Neural cell (in vitro differentiated cells): ENCODE measurements at regions not wholly inside any gene's neighbourhood (a gene's known extent, or its start where the extent isn't known, plus 50 kb on each side); places are given as distances from the start of the nearest gene placed in this dataset.

Experiments
- EP300 ChIP-seq: fragments of 450-650 bp; conservative IDR thresholded peaks from 2 replicates; pipeline ENCODE4 v1.6.1; 2014; ENCODE audit warnings: antibody characterized with exemption, mild to moderate bottlenecking, moderate library complexity; ENCODE audit not compliant: poor library complexity, severe bottlenecking
- EZH2 ChIP-seq: fragments of 200-600, 300-800 bp; shearing (Covaris generic), sonication (generic); IDR thresholded peaks from 2 replicates; pipeline ENCODE4 v1.6.1; 2014; ENCODE audit warnings: antibody characterized with exemption, low read length, borderline replicate concordance, mild to moderate bottlenecking; ENCODE audit not compliant: insufficient read depth, poor library complexity, severe bottlenecking
- MXI1 ChIP-seq: fragments of 450-650 bp; conservative IDR thresholded peaks from 2 replicates; pipeline ENCODE4 v1.6.1; 2014; ENCODE audit warnings: antibody characterized with exemption, mild to moderate bottlenecking; ENCODE audit not compliant: poor library complexity, severe bottlenecking
- POLR2AphosphoS5 ChIP-seq: IDR thresholded peaks from 2 replicates; pipeline ENCODE4 v1.6.1; 2012
- RAD21 ChIP-seq: fragments of 450-650 bp; conservative IDR thresholded peaks from 2 replicates; pipeline ENCODE4 v1.6.1; 2014; ENCODE audit warnings: antibody characterized with exemption, mild to moderate bottlenecking, moderate library complexity
- REST ChIP-seq: IDR thresholded peaks from 2 replicates; pipeline ENCODE4 v1.6.1; 2012; ENCODE audit warnings: borderline replicate concordance
- SMC3 ChIP-seq: fragments of 450-650 bp; conservative IDR thresholded peaks from 2 replicates; pipeline ENCODE4 v1.6.1; 2014; ENCODE audit warnings: antibody characterized with exemption, mild to moderate bottlenecking, moderate library complexity; ENCODE audit not compliant: poor library complexity
- TAF1 ChIP-seq: IDR thresholded peaks from 2 replicates; pipeline ENCODE4 v1.6.1; 2012; ENCODE audit warnings: low read depth
- TF ChIP-seq, protein P1 (sequence below): fragments of 450-650 bp; IDR thresholded peaks from 2 replicates; pipeline ENCODE4 v1.5.1; 2014; ENCODE audit warnings: antibody characterized with exemption, mild to moderate bottlenecking, moderate library complexity; ENCODE audit not compliant: poor library complexity, severe bottlenecking

DNA sequence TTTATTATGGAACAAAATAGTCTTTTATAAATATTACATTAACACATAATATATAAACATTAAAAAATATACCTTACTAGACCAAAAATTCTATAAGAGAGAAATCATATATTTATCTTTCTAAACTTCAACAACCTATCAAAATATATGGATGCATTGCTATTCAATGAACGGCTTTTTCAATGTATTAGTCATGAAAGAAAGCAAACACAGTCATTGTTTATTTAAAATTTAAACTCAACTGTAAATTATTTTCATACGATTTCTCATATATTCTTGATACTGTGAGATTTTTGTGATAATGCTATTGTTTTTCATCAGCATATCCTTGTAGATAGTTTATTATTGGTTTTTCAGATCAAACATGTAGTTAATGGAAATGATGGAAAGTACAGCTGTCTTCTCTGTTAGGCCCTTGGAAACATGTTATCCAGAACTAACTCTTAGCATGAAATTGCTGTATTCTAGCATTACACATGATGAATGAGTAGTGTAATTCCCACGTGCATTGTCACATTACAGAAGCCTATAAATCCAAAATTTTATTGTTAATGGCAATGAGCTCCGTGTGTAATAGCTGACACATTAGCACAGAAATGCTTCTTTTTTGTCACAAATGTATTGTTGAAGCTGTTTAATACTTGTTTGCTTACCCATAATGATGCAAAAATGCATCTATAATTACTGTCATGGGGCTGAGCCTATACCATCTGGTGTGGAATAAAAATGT lies 1639.9 kb downstream of the SLITRK5 start:
- TF ChIP-seq, protein P1, sequence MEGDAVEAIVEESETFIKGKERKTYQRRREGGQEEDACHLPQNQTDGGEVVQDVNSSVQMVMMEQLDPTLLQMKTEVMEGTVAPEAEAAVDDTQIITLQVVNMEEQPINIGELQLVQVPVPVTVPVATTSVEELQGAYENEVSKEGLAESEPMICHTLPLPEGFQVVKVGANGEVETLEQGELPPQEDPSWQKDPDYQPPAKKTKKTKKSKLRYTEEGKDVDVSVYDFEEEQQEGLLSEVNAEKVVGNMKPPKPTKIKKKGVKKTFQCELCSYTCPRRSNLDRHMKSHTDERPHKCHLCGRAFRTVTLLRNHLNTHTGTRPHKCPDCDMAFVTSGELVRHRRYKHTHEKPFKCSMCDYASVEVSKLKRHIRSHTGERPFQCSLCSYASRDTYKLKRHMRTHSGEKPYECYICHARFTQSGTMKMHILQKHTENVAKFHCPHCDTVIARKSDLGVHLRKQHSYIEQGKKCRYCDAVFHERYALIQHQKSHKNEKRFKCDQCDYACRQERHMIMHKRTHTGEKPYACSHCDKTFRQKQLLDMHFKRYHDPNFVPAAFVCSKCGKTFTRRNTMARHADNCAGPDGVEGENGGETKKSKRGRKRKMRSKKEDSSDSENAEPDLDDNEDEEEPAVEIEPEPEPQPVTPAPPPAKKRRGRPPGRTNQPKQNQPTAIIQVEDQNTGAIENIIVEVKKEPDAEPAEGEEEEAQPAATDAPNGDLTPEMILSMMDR: no peak
- TF ChIP-seq POLR2AphosphoS5 (no peak), EZH2 (no peak), EP300 (no peak), TAF1 (no peak), REST (no peak), RAD21 (no peak), SMC3 (no peak), MXI1 (no peak)
